Middle frontal gyrus (tissue), 1 donor: ENCODE measurements at regions not wholly inside any gene's neighbourhood (a gene's known extent, or its start where the extent isn't known, plus 50 kb on each side); places are given as distances from the start of the nearest gene placed in this dataset.

Experiments used
- DNase-seq: peaks from one replicate; pipeline ENCODE4 v3.0.0-alpha.2; 2015; ENCODE audit warnings: low spot score; ENCODE audit errors: extremely low spot score

DNA sequence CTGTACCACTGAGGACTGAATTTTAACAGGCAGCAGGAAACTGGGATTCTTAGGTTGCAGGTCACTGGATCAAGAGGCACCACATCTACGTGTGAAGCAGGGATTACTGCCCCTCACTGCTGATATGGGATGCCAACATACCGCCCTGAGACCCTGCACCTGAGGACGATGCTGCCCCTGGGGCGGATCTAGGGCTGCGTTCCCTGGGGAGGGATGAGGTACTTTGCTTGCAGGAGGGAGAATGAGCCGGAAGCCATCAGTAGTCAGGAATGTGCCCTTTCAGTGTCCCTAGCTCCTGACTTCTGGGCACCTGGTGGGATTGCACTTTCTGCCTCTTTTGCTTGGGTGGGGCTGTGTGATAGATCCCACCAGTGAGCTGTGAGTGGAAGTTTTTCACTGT lies 122.8 kb downstream of the RPLP1 start:
- no peak for DNase-seq

DNA sequence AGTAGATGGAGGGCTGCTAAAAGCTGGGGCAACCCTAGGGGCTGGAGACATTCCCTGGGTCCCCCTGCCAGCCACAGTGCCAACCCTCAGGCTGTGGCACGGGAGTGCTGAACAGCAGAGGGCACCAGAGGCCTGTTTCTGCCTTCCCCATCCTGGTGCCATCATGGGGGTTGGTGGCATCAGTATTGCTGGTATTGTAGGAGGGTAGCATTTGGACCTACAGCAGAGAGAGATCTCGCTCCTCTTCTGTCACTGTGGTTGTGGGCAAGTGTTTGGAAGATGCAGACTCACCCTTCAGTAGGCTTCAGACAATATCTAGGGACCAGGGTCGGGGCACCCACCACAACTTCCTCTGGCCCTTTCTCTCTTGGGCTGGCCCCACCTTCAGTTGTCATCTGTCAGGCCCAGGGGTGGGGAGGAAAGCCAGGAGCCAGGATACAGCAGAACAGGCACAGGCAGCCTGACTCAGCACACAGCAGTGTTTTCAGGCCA lies 123.5 kb downstream of the RPLP1 start:
- DNase-seq, result no peak

DNA sequence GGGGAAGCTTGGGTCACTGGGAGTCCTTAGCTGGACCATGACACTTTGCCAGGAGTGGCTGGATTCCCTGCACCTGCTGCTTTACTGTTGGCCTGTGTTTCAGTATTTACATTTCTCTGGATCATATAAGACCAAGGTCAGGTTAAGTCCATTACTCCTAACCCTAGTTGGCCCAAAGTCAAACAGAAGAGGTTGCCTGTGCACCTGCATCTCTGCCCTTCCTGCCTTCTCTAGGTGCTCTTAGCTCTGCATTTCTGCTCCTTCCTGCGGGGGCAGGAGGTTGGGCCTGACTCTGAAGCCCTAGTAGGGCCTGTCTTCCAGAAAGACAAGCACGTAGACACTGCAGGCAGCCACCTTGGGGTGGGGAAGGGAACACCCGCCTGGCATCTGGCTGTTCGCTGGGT lies 124.3 kb downstream of the RPLP1 start:
- no peak for DNase-seq

DNA sequence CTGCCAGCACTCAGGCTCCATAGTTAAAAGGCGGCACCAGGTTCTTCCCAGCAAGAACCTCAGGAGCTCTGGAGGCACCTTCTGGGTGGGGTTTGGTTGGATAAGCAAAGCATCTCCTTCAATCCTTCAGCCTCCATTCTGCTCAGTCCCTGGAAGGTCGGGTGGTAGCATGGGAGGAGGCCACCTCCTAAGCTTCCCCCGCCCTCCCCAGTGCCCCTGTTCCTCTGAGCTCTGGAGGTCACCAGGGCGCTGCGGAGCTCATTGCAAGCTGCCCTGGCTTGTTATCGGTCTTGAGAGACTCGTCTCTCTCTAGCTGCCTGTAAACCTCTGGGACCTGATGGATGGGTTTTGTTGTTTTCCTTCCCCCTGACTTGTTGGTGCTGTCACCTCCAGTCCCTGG lies 124.8 kb downstream of the RPLP1 start:
- DNase-seq, result no peak

DNA sequence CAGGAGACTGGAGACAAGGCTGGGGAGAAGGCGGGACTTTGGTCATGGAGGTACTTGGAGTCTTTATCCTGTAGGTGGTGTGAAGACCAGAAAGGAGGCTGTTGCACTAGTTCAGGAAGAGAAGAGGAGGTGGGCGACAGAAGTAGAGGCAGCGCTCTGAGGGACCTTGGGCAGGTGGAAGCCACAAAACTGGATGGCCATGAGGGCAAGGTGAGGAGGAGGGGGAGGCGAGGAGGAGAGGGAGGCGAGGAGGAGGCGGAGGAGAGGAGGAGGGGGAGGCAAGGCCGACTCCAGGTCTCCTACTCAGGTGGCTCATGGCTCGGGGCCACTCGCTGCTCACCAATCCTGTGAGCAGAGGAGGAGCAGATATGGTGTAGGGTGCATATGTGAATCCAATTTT lies 125.6 kb downstream of the RPLP1 start:
- no peak for DNase-seq

DNA sequence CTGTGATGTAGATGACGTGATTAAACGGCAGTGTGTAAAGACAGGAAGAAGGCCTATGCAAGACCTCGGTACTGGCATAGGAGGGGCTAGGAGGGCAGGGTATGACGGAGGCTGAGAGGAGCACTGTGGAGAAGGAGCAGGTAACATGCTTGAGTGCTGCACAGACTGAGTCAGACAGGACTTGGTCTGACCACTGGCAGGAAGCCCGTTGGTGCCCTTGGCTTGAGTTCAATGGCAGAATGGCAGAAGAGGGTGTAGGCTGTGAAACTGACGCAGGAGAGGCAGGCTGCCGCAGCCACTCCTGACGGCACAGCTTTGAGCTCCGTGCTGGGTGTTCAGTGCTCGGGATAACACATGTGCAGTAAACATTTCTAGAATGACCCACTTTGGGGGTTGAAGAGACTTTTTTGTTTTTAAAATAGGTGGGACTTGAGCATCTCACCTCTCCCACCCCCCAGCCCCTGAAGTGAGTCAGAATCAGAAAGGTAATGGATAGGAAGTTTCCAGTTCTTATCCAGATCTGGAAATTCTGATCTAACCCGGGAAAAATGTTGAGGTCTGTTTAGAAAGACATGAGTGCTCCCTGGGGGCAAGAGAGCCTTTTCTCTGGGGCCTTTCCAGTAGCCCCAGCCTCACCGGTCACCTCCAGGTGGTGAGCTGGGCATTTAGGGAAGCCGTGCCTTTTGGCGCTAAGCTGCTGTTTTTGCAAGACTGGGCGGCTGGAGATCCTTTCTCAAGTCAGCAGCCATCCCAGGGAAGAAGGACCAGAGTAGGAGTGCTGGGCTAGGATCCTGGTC lies 126.4 kb downstream of the RPLP1 start:
- DNase-seq, result no peak

DNA sequence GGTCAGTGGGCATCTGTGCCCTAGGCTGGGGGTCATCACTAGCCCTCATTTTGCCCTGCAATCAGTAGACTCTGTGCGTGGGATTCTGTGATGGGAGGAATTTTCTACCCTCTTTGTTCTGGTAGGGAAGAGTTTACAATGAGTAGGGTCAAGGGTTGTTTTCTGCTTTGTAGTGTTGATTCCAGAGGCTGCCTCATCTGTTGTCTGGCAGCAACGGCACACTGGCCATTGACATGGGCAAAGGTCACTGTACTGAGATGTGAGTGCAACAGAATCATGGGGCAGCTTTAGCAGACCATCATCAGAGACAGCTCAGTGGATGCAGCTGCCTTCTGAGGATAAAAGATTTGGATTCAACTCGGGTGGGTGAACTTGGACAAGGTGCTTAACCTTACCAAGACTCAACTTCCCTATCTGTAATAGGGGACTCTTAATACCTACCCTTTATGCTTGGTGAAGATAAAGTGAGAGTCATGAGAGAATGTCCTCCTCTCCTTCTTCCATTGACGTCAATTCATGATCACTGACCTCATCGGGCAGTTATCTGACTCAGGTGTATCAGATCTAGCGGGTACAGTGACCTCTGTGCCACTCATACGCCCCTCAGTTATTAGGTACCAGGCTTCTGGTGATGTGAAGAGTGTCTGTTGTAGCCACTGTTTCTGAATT lies 127.5 kb downstream of the RPLP1 start:
- DNase-seq, result no peak

DNA sequence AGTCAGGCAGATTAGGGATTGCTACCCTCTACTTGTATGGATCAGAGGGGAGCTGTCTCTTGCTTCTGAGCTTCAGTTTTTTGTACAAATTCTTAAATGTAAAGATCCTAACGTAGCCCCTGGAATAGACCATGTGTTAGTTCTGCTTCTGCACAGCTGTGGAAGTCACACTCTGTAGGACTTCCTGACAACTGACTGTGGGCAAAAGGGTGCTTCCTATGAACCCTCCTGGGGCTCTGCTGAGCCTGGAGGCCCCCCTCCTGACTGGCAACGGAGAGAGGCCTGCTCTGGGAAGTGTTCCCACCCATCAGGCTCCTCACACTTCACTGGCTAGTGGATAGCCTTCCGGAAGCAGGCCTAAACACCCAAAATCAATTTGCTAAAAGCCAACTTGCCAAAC lies 131.0 kb downstream of the RPLP1 start:
- no peak for DNase-seq

DNA sequence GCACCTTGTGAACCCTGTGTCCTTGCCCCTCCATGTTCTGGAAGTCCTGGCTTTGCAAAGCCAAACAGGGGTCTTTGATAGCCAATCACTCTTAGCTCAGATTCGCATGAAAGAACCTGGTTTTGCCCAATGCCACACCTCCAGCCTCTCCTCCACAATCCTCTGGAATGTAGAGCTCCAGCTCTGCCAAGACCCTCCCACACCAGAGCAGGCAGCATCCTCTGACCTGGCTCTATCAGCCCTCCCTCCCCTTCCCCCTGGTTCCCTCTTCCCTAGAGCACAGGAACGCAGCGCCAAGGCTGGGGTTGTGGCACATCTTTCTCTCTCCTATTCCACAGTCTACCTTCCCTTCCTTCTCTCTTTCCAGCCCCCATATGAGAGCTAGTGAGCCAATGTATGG lies 133.3 kb downstream of the RPLP1 start:
- DNase-seq, result no peak

DNA sequence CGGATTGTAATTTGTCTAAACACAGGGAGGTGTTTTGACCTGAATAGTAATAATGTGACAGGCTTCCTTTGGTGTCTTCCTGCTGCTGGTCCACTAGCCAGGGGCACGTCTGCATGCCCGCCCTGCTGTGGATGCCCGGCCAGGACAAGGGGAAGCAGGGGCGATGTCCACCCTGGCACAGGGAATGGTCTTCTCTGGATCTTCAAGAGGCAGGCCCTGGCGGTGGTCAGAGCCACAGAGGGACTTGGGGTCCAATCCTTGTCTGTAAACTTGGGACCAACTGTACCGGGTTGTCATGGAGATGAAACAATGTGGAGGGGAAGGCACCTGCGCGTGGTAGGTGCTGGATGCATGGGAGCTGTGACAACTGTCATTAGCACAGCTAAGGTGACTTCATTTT lies 134.1 kb downstream of the RPLP1 start:
- no peak for DNase-seq

DNA sequence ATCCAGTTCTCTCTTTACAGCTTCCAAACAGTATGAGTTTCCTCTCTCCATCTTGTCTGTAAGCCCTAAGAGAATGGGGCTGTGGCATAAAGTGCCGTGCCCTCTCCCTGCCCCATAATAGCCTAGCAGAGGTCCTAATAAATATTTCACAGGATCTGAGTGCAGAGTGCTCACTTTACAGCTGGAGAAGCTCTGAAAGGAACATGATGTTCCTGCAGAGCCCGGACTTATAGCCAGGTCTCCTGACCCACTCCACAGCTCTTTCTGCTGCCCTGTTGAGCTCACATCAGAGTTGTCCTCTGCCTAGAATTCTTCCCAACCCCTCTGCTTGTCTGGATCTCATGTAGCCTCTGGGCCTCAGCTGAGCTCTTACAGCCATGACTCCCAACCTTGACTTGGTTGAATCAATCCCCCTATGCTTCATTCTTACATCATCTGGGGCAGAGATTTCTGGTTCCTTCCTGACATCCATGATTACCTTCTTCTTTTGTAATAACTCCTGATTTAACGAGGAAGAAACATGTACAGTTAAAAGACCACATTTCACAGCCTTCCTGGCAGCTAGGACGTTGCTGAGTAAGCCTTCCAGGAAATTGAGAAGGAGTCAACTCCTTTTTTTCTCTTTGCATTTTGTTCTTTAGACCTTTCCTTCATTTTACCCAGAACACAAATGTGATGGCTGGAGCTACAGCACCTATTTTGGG lies 135.3 kb downstream of the RPLP1 start:
- no peak for DNase-seq

DNA sequence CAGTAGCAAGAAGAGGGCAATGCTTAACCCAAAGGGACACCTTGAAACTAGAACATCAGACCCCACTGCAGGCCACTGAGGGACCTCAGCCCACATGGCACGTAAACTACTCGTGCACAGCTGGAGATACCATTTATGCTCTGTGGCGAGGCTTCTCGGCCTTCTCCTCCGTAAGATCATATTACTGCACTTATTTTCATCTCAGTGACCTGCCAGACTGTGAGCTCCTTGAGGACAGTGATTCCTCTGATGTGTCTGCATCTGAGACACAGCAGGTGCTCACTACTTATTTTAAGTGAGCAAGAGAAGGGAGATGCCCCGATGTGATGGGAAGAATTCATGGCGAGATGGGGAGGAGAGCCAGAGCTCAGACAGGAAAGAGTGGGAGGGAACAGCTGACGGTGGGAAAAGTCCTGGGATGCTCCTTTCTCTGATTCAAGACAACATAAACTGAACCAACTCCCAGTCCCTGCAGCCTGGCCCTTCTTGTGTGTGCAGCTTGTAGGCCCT lies 137.6 kb downstream of the RPLP1 start:
- peak; percentile 8 for DNase-seq

DNA sequence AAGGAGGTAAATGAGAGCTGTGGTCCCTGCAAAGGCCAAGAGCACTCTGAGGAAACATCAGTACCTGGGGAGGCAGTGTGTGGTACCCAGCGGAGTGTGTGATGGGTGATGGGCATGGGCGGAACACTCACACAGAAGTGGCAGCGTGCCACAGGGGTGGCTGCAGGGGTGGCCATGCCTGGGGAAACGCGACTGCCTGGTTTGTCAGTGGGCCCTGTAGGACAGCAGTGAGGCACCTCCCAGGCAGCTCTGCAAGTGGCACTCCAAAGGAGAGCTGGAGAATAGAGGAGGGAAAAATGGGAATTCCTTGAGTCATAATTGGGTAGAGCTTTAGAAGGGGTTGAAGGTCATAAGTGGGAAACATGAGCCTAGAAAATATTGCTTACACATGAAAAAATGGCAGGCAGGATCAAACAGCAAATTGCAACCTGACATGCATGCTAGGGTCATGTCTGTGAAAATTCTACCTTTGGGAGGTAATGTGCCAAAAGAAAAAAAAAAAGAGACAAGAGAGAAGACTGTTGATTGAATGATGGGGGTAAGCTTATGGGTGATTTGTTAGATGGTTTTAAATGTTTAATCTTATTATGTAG lies 138.4 kb downstream of the RPLP1 start:
- no peak for DNase-seq

DNA sequence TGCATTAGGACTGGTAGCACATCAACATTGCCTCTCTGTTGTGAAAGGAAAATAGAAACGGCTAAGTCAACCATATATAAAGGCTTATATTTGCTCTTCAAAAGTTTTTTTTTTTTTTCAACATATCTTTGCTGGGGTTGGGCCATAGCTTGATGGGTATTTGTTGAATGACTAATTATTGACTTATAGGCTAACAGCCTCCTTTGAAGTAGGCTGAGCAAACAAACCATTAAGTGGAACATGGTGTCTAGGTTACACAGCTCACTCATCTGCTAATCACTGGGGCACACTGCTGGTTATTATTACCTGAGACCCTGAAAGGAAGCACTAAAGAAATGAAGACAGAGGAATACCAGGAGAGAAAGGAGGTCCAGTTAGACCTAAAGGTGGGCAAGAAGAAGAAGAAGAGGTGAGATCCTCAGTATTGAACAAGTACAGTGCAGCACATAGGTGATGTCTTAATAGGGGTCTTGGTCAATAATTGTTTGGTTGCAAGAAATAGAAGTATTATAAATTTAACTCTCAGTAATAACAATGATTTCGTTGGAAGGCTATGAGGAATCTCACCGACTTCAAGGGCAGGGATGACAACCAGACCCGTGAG lies 139.4 kb downstream of the RPLP1 start:
- no peak for DNase-seq

DNA sequence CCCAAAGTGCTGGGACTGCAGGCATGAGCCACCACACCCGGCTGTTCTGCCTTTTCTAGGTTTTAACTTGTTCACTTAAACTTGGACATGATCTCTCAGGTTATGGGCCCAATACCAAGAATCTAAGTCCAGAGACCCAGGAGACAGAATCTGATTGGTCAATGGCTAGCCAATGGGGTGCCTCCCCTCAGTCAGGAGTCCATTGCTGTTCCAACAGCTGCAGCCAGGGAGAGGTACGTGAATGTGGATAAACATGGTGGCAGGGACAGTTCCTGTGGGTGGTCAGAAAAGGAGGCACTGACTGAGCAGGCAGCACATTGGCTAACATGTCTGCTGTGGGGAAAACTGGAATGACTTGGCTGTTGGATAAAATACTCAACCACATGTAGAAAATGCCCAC lies 140.3 kb downstream of the RPLP1 start:
- DNase-seq, result no peak

DNA sequence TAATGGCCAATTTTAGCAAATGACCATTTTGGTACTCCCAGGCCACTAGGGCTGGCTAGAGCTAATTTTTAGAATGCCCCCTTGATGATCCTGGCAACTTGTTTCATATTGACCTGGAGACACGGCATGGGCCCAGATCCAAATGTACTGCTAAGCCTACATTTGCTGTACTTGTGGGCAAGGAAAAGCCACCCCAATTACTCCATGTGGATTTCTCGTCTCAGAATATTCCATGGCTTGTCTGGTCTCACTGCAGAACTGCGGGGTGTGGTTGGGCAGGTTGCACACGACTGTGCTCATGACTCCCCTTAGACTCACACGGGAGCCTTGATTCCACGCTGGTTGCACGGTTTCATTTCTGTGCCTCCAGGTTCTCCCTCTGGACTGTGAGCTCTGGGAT lies 140.9 kb downstream of the RPLP1 start:
- DNase-seq, result no peak

DNA sequence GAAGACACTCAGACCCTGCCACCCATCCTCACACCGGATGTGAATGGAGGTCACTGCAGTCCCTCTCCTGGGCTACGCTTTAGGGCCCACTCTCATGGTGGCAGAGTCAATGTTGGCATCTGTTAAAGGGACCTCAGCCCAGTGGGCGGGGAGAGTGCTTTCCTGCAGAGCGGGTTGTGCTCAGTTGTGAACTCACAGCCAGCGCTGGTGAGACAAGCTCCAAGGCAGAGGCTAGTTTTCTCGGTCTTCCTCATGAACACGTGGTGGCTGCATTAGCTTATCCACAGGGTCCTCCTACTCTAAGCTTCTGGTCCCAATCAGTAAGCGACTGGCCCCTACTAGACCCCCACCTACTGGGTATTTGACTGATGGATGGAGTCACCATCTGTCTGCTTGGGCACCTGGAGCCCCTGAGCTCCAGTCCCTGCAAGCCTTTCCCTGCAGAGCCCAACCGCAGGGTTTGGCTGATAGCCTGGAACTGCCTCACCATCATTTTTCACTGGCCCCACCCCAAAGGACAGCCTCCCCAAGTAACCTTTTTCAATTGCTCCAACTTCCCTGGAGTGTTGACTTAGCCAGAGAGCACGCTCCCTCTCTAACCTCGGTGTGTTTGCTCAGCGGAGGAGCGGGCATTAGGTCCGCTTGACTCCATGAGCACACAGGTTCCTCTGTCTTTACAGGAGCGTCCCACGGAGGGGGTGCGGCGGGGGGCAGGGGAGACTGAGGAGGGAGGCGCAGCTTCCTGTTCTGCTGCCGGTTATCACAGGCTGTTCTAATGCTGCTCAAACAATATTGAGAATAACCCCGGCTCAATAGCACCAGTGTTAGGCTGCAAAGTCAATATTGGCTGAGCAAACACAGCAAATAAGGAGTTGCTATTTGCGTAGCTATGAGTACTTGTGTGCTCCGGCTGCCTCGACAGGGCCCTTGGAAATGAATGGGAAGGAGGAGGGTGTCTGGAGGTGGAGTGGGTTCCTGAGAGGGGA lies 141.7 kb downstream of the RPLP1 start:
- no peak for DNase-seq

DNA sequence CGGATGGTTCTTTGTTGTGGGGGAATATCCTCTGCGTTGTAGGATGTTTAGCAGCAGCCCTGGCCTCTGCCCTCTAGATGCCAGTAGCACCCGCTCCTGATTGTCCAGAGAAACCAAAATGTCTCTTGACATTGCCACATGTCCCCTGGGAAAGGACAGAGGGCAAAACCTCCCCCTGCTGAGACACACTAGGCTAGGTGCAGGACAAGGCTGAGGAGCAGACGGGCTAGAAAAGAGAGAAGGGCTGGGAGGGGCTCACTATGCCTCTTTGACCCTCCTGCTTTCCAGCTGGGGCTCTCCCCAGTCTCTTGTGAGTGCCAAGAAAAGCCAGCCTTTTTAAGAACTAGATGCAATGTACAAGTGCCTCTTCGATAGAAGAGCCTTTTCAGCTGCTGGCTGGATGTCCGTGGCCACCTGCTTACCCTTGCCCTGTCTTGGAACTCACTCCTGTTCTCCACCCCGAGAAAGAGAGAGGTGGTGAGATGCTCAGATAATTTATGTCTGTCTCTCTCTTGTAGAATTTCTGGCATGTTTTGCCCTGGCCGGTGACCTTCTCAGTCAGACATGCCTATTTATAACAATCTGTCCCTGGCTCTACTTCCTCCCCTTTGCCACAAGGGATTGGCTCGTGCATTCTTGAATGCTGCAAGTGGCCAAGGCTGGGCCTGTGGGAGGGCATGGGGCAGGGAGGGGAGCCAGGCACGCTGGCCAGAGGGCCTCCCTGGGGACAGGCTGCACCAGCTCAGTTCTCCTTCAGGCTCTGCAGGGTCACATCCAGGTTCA lies 142.6 kb downstream of the RPLP1 start:
- DNase-seq, result no peak

DNA sequence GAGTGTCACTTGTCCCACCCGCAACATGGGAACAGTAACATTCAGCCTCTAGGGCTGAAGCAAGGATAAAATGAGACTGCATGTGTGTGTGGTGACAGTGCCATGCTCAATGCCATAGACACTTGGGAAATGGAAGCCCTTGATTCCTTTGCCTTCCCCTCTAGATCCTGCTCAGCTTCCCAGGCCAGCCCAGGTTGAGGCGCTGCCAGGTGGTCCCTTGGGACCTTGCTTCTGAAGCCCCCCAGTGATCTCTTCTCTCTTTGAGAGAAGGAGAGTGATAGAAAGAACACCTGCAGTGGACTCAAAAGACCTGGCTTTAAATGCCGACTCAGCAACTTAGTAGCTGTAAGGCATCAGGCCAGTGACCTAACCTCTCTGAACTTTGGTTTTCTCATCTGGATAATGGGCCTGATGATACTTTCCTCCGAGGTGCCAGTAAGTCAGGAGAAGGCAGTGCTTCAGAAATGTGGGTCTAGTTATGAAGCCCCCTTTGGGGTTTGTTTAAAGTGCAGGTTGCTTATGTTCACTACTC lies 144.5 kb downstream of the RPLP1 start:
- no peak for DNase-seq
